Tibial nerve (tissue), 4 donors: ENCODE measurements at regions not wholly inside any gene's neighbourhood (a gene's known extent, or its start where the extent isn't known, plus 50 kb on each side); places are given as distances from the start of the nearest gene placed in this dataset.

Source experiments
- EP300 ChIP-seq, 2 donors: sonication (generic); formaldehyde crosslinking; IDR thresholded peaks; one replicate each; pipeline ENCODE4 v1.6.1; 2017; ENCODE audit warnings: antibody characterized with exemption in 2 of 2, mild to moderate bottlenecking in 1 of 2
- POLR2A ChIP-seq, 2 donors: fragments of 450-650 bp; IDR thresholded peaks; one replicate each; pipeline ENCODE4 v1.6.1; 2017; ENCODE audit warnings: antibody characterized with exemption in 2 of 2, mild to moderate bottlenecking in 2 of 2, moderate library complexity in 2 of 2
- TF ChIP-seq, protein P1 (sequence below), 5 experiments: fragments of 200-600 bp in 3 of 5; fragments of 450-650 bp in 2 of 5; sonication (generic) in 3 of 5; IDR thresholded peaks; one replicate each; pipeline ENCODE4 v1.5.1; 2016 to 2019; ENCODE audit warnings: antibody characterized with exemption in 5 of 5, mild to moderate bottlenecking in 3 of 5, moderate library complexity in 2 of 5

DNA sequence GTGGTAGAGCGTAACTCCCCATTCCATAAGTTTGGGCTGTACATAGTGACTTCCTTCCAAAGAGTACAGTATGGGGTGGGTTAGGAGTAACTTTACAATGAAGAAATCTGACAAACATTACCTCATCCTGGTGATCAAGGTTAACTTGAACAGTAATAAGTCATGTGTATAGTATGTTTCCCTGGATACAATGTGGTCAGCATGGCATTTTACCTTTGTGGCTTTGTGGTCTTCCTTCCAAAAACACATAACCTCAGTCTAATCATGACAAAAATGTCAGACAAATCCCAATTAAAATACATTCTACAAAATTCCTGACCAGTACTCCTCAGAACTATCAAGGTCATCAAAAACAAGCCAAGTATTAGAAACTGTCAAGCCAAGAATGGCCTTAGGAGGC lies 225.1 kb downstream of the UBE3D start:
- TF ChIP-seq EP300 (IDR thresholded peaks at IDR 0.05) (no peak), POLR2A (IDR thresholded peaks at IDR 0.05) (no peak)
- TF ChIP-seq, protein P1, sequence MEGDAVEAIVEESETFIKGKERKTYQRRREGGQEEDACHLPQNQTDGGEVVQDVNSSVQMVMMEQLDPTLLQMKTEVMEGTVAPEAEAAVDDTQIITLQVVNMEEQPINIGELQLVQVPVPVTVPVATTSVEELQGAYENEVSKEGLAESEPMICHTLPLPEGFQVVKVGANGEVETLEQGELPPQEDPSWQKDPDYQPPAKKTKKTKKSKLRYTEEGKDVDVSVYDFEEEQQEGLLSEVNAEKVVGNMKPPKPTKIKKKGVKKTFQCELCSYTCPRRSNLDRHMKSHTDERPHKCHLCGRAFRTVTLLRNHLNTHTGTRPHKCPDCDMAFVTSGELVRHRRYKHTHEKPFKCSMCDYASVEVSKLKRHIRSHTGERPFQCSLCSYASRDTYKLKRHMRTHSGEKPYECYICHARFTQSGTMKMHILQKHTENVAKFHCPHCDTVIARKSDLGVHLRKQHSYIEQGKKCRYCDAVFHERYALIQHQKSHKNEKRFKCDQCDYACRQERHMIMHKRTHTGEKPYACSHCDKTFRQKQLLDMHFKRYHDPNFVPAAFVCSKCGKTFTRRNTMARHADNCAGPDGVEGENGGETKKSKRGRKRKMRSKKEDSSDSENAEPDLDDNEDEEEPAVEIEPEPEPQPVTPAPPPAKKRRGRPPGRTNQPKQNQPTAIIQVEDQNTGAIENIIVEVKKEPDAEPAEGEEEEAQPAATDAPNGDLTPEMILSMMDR (IDR thresholded peaks at IDR 0.05) = no peak
